GM18909 (cell line): ENCODE measurements at regions not wholly inside any gene's neighbourhood (a gene's known extent, or its start where the extent isn't known, plus 50 kb on each side); places are given as distances from the start of the nearest gene placed in this dataset.

Experiments
- ATAC-seq: cut with Tn5 transposase; IDR thresholded peaks from one replicate; pipeline ENCODE4 v1.9.1; 2021; ENCODE audit warnings: mild to moderate bottlenecking; ENCODE audit not compliant: unreplicated experiment, poor library complexity

GRCh38 chr14:28468191-28469151 is 298.1 kb upstream of the FOXG1 start:
- ATAC-seq = no peak

GRCh38 chr14:28482251-28483040 is 284.1 kb upstream of the FOXG1 start:
- ATAC-seq = no peak

GRCh38 chr14:28483506-28483905 is 283.1 kb upstream of the FOXG1 start:
- no peak for ATAC-seq

GRCh38 chr14:28488684-28489083 is 277.9 kb upstream of the FOXG1 start:
- no peak for ATAC-seq

GRCh38 chr14:28493516-28493915 is 273.1 kb upstream of the FOXG1 start:
- no peak for ATAC-seq

GRCh38 chr14:28494196-28494595 is 272.4 kb upstream of the FOXG1 start:
- no peak for ATAC-seq

- no peak for ATAC-seq
Measured at GRCh38 chr14:28496364-28496763, 270.2 kb upstream of the FOXG1 start.

- ATAC-seq = no peak
Measured at GRCh38 chr14:28502517-28502916, 264.1 kb upstream of the FOXG1 start.

- no peak for ATAC-seq
Measured at GRCh38 chr14:28515571-28515970, 251.0 kb upstream of the FOXG1 start.

GRCh38 chr14:28536889-28537288 is 229.7 kb upstream of the FOXG1 start:
- ATAC-seq = no peak

- ATAC-seq = no peak
Measured at GRCh38 chr14:28542040-28542439, 224.5 kb upstream of the FOXG1 start.

GRCh38 chr14:28565345-28565744 is 201.2 kb upstream of the FOXG1 start:
- no peak for ATAC-seq

GRCh38 chr14:28570391-28570790 is 196.2 kb upstream of the FOXG1 start:
- ATAC-seq = no peak

- no peak for ATAC-seq
Measured at GRCh38 chr14:28571636-28572035, 195.0 kb upstream of the FOXG1 start.

- ATAC-seq = no peak
Measured at GRCh38 chr14:28576523-28576922, 190.1 kb upstream of the FOXG1 start.

- ATAC-seq = no peak
Measured at GRCh38 chr14:28577187-28577586, 189.4 kb upstream of the FOXG1 start.

GRCh38 chr14:28577711-28578131 is 188.9 kb upstream of the FOXG1 start:
- no peak for ATAC-seq

GRCh38 chr14:28584951-28585350 is 181.6 kb upstream of the FOXG1 start:
- ATAC-seq = no peak

- ATAC-seq = no peak
Measured at GRCh38 chr14:28589792-28590191, 176.8 kb upstream of the FOXG1 start.

GRCh38 chr14:28596391-28596790 is 170.2 kb upstream of the FOXG1 start:
- no peak for ATAC-seq

- ATAC-seq = no peak
Measured at GRCh38 chr14:28599191-28599590, 167.4 kb upstream of the FOXG1 start.
